ENCODE measurements at regions not wholly inside any gene's neighbourhood (a gene's known extent, or its start where the extent isn't known, plus 50 kb on each side); places are given as distances from the start of the nearest gene placed in this dataset.

DNA sequence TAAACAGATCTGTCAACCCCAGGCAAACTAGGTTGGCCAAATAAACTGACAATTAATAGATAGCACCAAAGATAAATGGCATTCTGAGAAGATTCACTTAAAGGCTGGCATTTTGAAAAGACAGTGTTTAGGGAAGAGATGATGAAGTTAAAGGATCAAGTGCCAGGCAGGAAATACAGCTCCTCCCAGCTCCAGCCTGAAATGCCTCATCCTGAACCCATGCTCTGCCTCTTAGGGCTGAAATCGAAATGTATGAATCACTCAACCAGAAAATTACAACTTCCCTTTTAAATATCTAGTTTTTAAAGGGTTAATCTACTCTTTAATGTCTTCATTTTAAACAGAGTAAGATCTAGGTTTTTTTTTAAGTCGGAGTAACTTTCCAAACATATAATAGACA lies 171.2 kb upstream of the UBL3 start:
- TF ChIP-seq SMARCA4 (IDR thresholded peaks at IDR 0.05) (no peak), FOXJ3 (CRISPR knock-in tag; IDR thresholded peaks at IDR 0.05) (no peak), RFX5 (IDR thresholded peaks at IDR 0.05; ENCODE audit: low read depth, low read length) (no peak), BHLHE40 (IDR thresholded peaks at IDR 0.05; ENCODE audit: low read length) (no peak), U2AF2 (optimal IDR thresholded peaks at IDR 0.05; ENCODE audit: low read depth, low read length) (no peak)
- TF ChIP-seq, protein P1, sequence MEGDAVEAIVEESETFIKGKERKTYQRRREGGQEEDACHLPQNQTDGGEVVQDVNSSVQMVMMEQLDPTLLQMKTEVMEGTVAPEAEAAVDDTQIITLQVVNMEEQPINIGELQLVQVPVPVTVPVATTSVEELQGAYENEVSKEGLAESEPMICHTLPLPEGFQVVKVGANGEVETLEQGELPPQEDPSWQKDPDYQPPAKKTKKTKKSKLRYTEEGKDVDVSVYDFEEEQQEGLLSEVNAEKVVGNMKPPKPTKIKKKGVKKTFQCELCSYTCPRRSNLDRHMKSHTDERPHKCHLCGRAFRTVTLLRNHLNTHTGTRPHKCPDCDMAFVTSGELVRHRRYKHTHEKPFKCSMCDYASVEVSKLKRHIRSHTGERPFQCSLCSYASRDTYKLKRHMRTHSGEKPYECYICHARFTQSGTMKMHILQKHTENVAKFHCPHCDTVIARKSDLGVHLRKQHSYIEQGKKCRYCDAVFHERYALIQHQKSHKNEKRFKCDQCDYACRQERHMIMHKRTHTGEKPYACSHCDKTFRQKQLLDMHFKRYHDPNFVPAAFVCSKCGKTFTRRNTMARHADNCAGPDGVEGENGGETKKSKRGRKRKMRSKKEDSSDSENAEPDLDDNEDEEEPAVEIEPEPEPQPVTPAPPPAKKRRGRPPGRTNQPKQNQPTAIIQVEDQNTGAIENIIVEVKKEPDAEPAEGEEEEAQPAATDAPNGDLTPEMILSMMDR (IDR thresholded peaks at IDR 0.05 in 2 of 3, conservative IDR thresholded peaks at IDR 0.05 in 1 of 3; ENCODE audit: insufficient read depth in 2 of 3, low read depth in 1 of 3, low read length in 3 of 3), result no peak
- TF ChIP-seq, protein P2, sequence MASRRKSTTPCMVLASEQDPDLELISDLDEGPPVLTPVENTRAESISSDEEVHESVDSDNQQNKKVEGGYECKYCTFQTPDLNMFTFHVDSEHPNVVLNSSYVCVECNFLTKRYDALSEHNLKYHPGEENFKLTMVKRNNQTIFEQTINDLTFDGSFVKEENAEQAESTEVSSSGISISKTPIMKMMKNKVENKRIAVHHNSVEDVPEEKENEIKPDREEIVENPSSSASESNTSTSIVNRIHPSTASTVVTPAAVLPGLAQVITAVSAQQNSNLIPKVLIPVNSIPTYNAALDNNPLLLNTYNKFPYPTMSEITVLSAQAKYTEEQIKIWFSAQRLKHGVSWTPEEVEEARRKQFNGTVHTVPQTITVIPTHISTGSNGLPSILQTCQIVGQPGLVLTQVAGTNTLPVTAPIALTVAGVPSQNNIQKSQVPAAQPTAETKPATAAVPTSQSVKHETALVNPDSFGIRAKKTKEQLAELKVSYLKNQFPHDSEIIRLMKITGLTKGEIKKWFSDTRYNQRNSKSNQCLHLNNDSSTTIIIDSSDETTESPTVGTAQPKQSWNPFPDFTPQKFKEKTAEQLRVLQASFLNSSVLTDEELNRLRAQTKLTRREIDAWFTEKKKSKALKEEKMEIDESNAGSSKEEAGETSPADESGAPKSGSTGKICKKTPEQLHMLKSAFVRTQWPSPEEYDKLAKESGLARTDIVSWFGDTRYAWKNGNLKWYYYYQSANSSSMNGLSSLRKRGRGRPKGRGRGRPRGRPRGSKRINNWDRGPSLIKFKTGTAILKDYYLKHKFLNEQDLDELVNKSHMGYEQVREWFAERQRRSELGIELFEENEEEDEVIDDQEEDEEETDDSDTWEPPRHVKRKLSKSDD (conservative IDR thresholded peaks at IDR 0.05; ENCODE audit: low read length), result no peak
- TF ChIP-seq, protein P3, sequence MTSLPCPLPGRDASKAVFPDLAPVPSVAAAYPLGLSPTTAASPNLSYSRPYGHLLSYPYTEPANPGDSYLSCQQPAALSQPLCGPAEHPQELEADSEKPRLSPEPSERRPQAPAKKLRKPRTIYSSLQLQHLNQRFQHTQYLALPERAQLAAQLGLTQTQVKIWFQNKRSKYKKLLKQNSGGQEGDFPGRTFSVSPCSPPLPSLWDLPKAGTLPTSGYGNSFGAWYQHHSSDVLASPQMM (CRISPR knock-in tag; IDR thresholded peaks at IDR 0.05), result no peak
- TF ChIP-seq, protein P4, sequence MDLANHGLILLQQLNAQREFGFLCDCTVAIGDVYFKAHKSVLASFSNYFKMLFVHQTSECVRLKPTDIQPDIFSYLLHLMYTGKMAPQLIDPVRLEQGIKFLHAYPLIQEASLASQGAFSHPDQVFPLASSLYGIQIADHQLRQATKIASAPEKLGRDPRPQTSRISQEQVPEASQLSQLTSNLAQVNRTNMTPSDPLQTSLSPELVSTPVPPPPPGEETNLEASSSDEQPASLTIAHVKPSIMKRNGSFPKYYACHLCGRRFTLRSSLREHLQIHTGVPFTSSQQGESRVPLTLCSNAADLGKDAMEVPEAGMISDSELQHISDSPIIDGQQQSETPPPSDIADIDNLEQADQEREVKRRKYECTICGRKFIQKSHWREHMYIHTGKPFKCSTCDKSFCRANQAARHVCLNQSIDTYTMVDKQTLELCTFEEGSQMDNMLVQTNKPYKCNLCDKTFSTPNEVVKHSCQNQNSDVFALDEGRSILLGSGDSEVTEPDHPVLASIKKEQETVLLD (IDR thresholded peaks at IDR 0.05), result no peak
- TF ChIP-seq, protein P5, sequence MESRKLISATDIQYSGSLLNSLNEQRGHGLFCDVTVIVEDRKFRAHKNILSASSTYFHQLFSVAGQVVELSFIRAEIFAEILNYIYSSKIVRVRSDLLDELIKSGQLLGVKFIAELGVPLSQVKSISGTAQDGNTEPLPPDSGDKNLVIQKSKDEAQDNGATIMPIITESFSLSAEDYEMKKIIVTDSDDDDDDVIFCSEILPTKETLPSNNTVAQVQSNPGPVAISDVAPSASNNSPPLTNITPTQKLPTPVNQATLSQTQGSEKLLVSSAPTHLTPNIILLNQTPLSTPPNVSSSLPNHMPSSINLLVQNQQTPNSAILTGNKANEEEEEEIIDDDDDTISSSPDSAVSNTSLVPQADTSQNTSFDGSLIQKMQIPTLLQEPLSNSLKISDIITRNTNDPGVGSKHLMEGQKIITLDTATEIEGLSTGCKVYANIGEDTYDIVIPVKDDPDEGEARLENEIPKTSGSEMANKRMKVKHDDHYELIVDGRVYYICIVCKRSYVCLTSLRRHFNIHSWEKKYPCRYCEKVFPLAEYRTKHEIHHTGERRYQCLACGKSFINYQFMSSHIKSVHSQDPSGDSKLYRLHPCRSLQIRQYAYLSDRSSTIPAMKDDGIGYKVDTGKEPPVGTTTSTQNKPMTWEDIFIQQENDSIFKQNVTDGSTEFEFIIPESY (CRISPR knock-in tag; IDR thresholded peaks at IDR 0.05), result no peak
- TF ChIP-seq, protein P6, sequence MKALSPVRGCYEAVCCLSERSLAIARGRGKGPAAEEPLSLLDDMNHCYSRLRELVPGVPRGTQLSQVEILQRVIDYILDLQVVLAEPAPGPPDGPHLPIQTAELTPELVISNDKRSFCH (CRISPR knock-in tag; IDR thresholded peaks at IDR 0.05), result no peak
- TF ChIP-seq, protein P6 (tag; IDR thresholded peaks at IDR 0.05), result no peak
